K562 (cell line): ENCODE measurements at regions not wholly inside any gene's neighbourhood (a gene's known extent, or its start where the extent isn't known, plus 50 kb on each side); places are given as distances from the start of the nearest gene placed in this dataset.

Source experiments
- ATAC-seq: fragments of 200-7000 bp; cut with Tn5 transposase; 3 replicates; pipeline ENCODE4 v1.9.1; 2020; ENCODE audit warnings: moderate library complexity
- BruUV-seq: library from RNA; stranded (reverse); fragments of 400-500 nt; replicated peaks from 2 replicates; lab custom pipeline; 2021; lab: Mats Ljungman, UMichigan
- CTCF ChIA-PET: fragments of 300-600 bp; formaldehyde crosslinking; extraction: SDS; loops from one replicate; lab custom pipeline; 2021; ENCODE audit warnings: low intra/inter-chr PET ratio; lab: Yijun Ruan, JAX
- POLR2A ChIA-PET: fragments of 300-600, 350-650 bp; sonication (Branson Sonifier 250); formaldehyde crosslinking; extraction: SDS; loops from one replicate; lab custom pipeline; 2021; ENCODE audit warnings: antibody characterized with exemption, inconsistent platforms; lab: Yijun Ruan, JAX
- DNase-seq, 4 experiments: peaks; one replicate each; pipeline versions ENCODE4 v3.0.0 to v3.0.0-alpha.2; 2011 to 2018; ENCODE audit warnings: low spot score in 3 of 4, mixed read lengths in 3 of 4; ENCODE audit errors: extremely low read depth in 1 of 4
- FAIRE-seq: peaks from 2 replicates; lab custom pipeline; 2011; peaks lifted over from hg19 to GRCh38; lab: Jason Lieb, UNC
- H2AFZ ChIP-seq: 2 replicates; pipeline ENCODE4 v1.6.0; 2011; ENCODE audit warnings: low read depth, low read length, control low read depth, inconsistent platforms
- H3K27ac ChIP-seq: fragments of 200-600 bp; 3 replicates; pipeline ENCODE4 v1.8.0; 2011; ENCODE audit warnings: low read depth, mild to moderate bottlenecking, control low read depth, inconsistent platforms, low read length, moderate library complexity, mixed read lengths; ENCODE audit errors: extremely low read depth
- H3K27me3 ChIP-seq, 2 experiments: fragments of 300-600 bp in 1 of 2; 2 replicates in 1 of 2; 3 replicates in 1 of 2; pipeline versions ENCODE4 v1.6.0 to v1.8.0; 2011; ENCODE audit warnings: inconsistent platforms in 2 of 2, low read length in 2 of 2, mild to moderate bottlenecking in 1 of 2, mixed read lengths in 1 of 2, moderate library complexity in 1 of 2; ENCODE audit not compliant: control insufficient read depth in 2 of 2, insufficient read depth in 2 of 2
- H3K36me3 ChIP-seq: fragments of 300-600 bp; 3 replicates; pipeline ENCODE4 v1.8.0; 2011; ENCODE audit warnings: mild to moderate bottlenecking, low read length, inconsistent platforms; ENCODE audit not compliant: control insufficient read depth, insufficient read depth
- H3K4me1 ChIP-seq, 2 experiments: fragments of 200-600 bp in 1 of 2; replicated peaks in 1 of 2; 2 replicates in 1 of 2; 3 replicates in 1 of 2; pipeline versions ENCODE4 v1.5.1 to v1.8.0; 2011; ENCODE audit warnings: inconsistent platforms in 2 of 2, low read length in 2 of 2, mild to moderate bottlenecking in 1 of 2, mixed read lengths in 1 of 2, moderate library complexity in 1 of 2; ENCODE audit not compliant: control insufficient read depth in 2 of 2, insufficient read depth in 2 of 2
- H3K4me2 ChIP-seq: 2 replicates; pipeline ENCODE4 v1.6.1; 2011; ENCODE audit warnings: low read length, control low read depth, inconsistent platforms, mixed read lengths; ENCODE audit not compliant: insufficient read depth
- H3K4me3 ChIP-seq: fragments of 200-600 bp; sonication (generic), shearing (Covaris generic); 2 replicates; pipeline ENCODE4 v1.5.1; 2016; ENCODE audit warnings: control low read depth, inconsistent platforms
- H3K79me2 ChIP-seq: fragments of 200-600 bp; 3 replicates; pipeline ENCODE4 v1.8.0; 2011; ENCODE audit warnings: low read length, inconsistent platforms; ENCODE audit not compliant: control insufficient read depth, insufficient read depth
- H3K9ac ChIP-seq, 2 experiments: 2 replicates each; pipeline versions ENCODE4 v1.6.0 to v1.6.1; 2011; ENCODE audit warnings: low read depth in 2 of 2, low read length in 2 of 2, control low read depth in 1 of 2, inconsistent platforms in 1 of 2, mild to moderate bottlenecking in 1 of 2, mixed read lengths in 1 of 2; ENCODE audit not compliant: insufficient read depth in 1 of 2
- H3K9me1 ChIP-seq: one replicate; pipeline ENCODE4 v1.6.0; 2011; ENCODE audit warnings: inconsistent platforms, mild to moderate bottlenecking, low read length, moderate library complexity; ENCODE audit not compliant: control insufficient read depth, insufficient read depth
- H3K9me3 ChIP-seq: replicated peaks from 2 replicates; pipeline ENCODE4 v1.5.1; 2011; ENCODE audit warnings: low read depth, low read length, inconsistent platforms; ENCODE audit not compliant: control insufficient read depth, insufficient read depth
- H4K20me1 ChIP-seq: replicated peaks from 2 replicates; pipeline ENCODE4 v1.6.1; 2011; ENCODE audit warnings: low read length, inconsistent platforms, mixed read lengths; ENCODE audit not compliant: control insufficient read depth, insufficient read depth
- ATF1 ChIP-seq, 2 experiments: fragments of 450-650 bp in 1 of 2; IDR thresholded peaks; 2 replicates each; pipeline ENCODE4 v1.6.1; 2016; ENCODE audit warnings: missing compliant biosample characterization in 1 of 2, missing genetic modification characterization in 1 of 2
- CC2D1A ChIP-seq: fragments of 450-650 bp; IDR thresholded peaks from 2 replicates; pipeline ENCODE4 v1.6.1; 2017; ENCODE audit warnings: mild to moderate bottlenecking
- CCNT2 ChIP-seq: IDR thresholded peaks from 2 replicates; pipeline ENCODE4 v1.6.1; 2011; ENCODE audit warnings: borderline replicate concordance, low read depth, mild to moderate bottlenecking, moderate library complexity, mixed read lengths, low read length; ENCODE audit not compliant: insufficient read length; ENCODE audit errors: extremely low read depth
- DIDO1 ChIP-seq: fragments of 450-650 bp; IDR thresholded peaks from 2 replicates; pipeline ENCODE4 v1.6.1; 2016; ENCODE audit warnings: low read depth, missing biosample characterization, missing genetic modification characterization
- ETV5 ChIP-seq: sonication (generic); formaldehyde crosslinking; IDR thresholded peaks from 2 replicates; pipeline ENCODE4 v1.4.0; 2020; ENCODE audit warnings: low read depth, mild to moderate bottlenecking, missing genetic modification reagents
- JUND ChIP-seq, 2 experiments: IDR thresholded peaks; 2 replicates in 1 of 2; 3 replicates in 1 of 2; pipeline ENCODE4 v1.6.1; 2011; ENCODE audit warnings: borderline replicate concordance in 2 of 2, low read depth in 2 of 2, low read length in 2 of 2, improper control_type of control experiment in 1 of 2, missing biosample characterization in 1 of 2, missing genetic modification characterization in 1 of 2, missing genetic modification reagents in 1 of 2
- RFX7 ChIP-seq: fragments of 250-450 bp; sonication (Bioruptor Pico); IDR thresholded peaks from 2 replicates; pipeline ENCODE4 v1.5.1; 2021; ENCODE audit warnings: mild to moderate bottlenecking
- TSC22D4 ChIP-seq: fragments of 450-650 bp; IDR thresholded peaks from 2 replicates; pipeline ENCODE4 v1.6.1; 2016; ENCODE audit warnings: missing genetic modification characterization, missing biosample characterization, control low read depth
- ZC3H8 ChIP-seq: fragments of 450-650 bp; IDR thresholded peaks from 2 replicates; pipeline ENCODE4 v1.6.1; 2017
- ZNF316 ChIP-seq: fragments of 450-650 bp; IDR thresholded peaks from 2 replicates; pipeline ENCODE4 v1.6.1; 2016
- ZNF436 ChIP-seq: fragments of 250-450, 450-650 bp; sonication (Bioruptor Pico); formaldehyde crosslinking; IDR thresholded peaks from 2 replicates; pipeline ENCODE4 v1.7.0; 2020; ENCODE audit warnings: mild to moderate bottlenecking
- WGBS: fragments of 100-300 bp; shearing (Covaris generic); methylation state at CpG from one replicate; pipeline ENCODE4 v1.1.6; 2016; ENCODE audit warnings: low coverage, mixed read lengths; ENCODE audit not compliant: insufficient coverage; ENCODE audit errors: missing lambda C conversion rate; 5-methylcytosine and 5-hydroxymethylcytosine counted together
- in situ Hi-C: fragments of 300-500 bp; cut with MboI; formaldehyde crosslinking; loops from 4 replicates; pipeline ENCODE4 v1.15.0; 2018; ENCODE audit warnings: inconsistent platforms, mixed read lengths
- intact Hi-C: fragments of 100-400 bp; cut with micrococcal nuclease; formaldehyde crosslinking; loops from 2 replicates; pipeline ENCODE4 v1.14.2; 2022
- TF ChIP-seq, protein P1 (sequence below), 2 experiments: fragments of 450-650 bp; IDR thresholded peaks; 2 replicates each; pipeline ENCODE4 v1.6.1; 2018; ENCODE audit warnings: mild to moderate bottlenecking in 2 of 2, low read depth in 1 of 2; ENCODE audit not compliant: partially characterized antibody in 2 of 2
- TF ChIP-seq, protein P2 (sequence below): sonication (generic); formaldehyde crosslinking; IDR thresholded peaks from 2 replicates; pipeline ENCODE4 v1.8.0; 2022; ENCODE audit warnings: missing genetic modification reagents, mild to moderate bottlenecking, moderate library complexity, borderline replicate concordance

DNA sequence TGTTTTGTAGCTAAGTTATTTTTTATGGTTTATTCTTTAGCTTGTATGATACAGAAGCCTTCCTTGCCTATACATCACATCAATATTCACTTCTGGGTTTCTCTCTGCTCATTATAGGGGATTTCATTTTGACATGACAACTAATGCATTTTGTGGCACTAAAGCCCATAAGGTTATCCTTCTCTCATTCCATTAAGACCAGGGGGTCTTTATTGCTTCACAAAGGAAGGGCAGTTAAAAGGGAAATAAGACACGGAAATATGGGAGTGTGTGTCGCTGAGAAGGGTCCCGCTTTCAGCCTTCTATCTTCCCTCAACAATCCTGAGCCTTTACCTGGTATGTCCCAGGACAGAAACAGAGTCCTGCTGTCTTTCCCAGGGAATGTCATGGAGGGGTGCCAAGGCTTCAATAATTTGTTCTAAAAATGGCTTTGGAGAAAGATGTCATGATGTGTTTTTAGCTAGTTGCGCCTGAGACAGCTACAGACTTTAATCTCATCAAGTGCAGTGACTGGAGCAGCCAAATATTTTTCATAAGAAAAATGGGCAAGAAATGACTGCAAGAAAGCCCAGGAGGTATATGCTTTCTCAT is 1145.4 kb upstream of the TMEM132C start (continued):
- TF ChIP-seq, protein P1, sequence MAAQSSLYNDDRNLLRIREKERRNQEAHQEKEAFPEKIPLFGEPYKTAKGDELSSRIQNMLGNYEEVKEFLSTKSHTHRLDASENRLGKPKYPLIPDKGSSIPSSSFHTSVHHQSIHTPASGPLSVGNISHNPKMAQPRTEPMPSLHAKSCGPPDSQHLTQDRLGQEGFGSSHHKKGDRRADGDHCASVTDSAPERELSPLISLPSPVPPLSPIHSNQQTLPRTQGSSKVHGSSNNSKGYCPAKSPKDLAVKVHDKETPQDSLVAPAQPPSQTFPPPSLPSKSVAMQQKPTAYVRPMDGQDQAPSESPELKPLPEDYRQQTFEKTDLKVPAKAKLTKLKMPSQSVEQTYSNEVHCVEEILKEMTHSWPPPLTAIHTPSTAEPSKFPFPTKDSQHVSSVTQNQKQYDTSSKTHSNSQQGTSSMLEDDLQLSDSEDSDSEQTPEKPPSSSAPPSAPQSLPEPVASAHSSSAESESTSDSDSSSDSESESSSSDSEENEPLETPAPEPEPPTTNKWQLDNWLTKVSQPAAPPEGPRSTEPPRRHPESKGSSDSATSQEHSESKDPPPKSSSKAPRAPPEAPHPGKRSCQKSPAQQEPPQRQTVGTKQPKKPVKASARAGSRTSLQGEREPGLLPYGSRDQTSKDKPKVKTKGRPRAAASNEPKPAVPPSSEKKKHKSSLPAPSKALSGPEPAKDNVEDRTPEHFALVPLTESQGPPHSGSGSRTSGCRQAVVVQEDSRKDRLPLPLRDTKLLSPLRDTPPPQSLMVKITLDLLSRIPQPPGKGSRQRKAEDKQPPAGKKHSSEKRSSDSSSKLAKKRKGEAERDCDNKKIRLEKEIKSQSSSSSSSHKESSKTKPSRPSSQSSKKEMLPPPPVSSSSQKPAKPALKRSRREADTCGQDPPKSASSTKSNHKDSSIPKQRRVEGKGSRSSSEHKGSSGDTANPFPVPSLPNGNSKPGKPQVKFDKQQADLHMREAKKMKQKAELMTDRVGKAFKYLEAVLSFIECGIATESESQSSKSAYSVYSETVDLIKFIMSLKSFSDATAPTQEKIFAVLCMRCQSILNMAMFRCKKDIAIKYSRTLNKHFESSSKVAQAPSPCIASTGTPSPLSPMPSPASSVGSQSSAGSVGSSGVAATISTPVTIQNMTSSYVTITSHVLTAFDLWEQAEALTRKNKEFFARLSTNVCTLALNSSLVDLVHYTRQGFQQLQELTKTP (IDR thresholded peaks at IDR 0.05; ENCODE audit: low read depth in 1 of 2, partially characterized antibody in 2 of 2), result no peak
- no peak for TF ChIP-seq DIDO1
- TF ChIP-seq TSC22D4 (tag), result no peak

DNA sequence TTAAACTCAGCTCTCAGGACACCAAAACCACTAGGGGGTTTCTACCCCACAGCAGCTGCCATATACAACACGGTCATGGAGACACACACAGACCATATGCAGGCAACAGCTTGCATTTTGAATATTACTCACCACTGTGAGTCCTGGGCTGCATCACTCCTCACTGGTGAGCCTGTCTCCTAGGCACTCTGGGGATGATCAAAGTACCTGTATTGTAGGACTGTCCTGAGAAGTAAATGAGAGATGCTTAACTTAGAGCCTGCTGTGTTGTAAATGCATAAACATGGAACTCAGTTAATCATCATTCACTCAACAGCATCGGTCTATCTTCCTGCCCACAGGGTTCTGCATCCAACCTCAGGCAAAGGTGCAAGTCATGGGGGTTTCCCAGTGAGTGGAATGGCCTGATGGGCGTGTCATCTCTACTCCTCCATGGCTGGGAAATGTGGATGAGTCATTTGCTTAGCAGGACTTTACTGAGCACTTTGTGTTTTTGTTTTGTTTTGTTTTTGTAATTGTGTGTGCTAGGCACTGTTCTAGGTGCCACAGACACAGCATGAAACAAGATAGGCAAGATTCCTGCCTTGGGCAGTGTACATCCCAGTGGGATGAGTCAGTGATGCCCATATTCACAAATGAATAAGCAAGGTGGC is 1141.2 kb upstream of the TMEM132C start:
- no peaks in the 10 kb centered on the region for H3K9me1 ChIP-seq
- BruUV-seq, result no TSS peak
- POLR2A ChIA-PET, result interaction anchor here (0.6 to 1.0 kb wide), 3 partner anchors 12 to 65 kb away, joined by 3 read pairs; no protein-coding TSS in a partner anchor
- H3K27me3 ChIP-seq, result no peaks in the 10 kb centered on the region
- peak overlapping the region in 1 of 2 experiments; percentile 15; a peak in 1 of 4 replicates for H3K9ac ChIP-seq
- 0 out of 2 replicates have a peak overlapping the region, but pooled peaks have one; percentile 13 for H2AFZ ChIP-seq
- H3K4me2 ChIP-seq, result peak overlapping the region; percentile 50
- 0 out of 2 replicates have a peak, but pooled peaks cover 3% of the 10 kb centered on the region for H4K20me1 ChIP-seq
- intact Hi-C loops (no loop called here), in situ Hi-C loops (no loop called here)
- 5% methylated on average over 3 of the region's 3 CpGs for WGBS
- no peaks in the 10 kb centered on the region for H3K9me3 ChIP-seq
- peak; percentile 100 for FAIRE-seq
- H3K27ac ChIP-seq, result peak overlapping the region; percentile 69
- DNase-seq, result peak; percentile 80 to 89 (median 84)
- H3K79me2 ChIP-seq, result peaks cover 2% of the 10 kb centered on the region; the same call in 2 of the 3 replicates
- ATAC-seq, result peak; percentile 97
- H3K4me3 ChIP-seq, result no peak overlapping the region
- CTCF ChIA-PET, result no interaction called here
- H3K36me3 ChIP-seq, result peaks cover 36% of the 10 kb centered on the region; the same call in 2 of the 3 replicates
- peaks cover 7 to 14% of the 10 kb centered on the region in 2 experiments; a peak in 3 of 5 replicates for H3K4me1 ChIP-seq
- TF ChIP-seq ZNF316, result peak; percentile 94
- no peak for TF ChIP-seq ZNF436 (CRISPR knock-in tag)
- peak; percentile 72 for TF ChIP-seq CCNT2
- no peak for TF ChIP-seq ATF1 (CRISPR knock-in tag; IDR thresholded peaks at IDR 0.05)
- 0 out of 2 replicates have a peak, but pooled peaks have one; percentile 32 for TF ChIP-seq ATF1 (tag; IDR thresholded peaks at IDR 0.05)
- peak; percentile 18; the same call in 1 of the 2 replicates for TF ChIP-seq CC2D1A
- TF ChIP-seq RFX7, result no peak
- TF ChIP-seq JUND (IDR thresholded peaks at IDR 0.05; ENCODE audit: borderline replicate concordance, low read depth, low read length), result peak; percentile 97
- peak; percentile 98 for TF ChIP-seq JUND (tag; IDR thresholded peaks at IDR 0.05; ENCODE audit: borderline replicate concordance, low read depth, low read length)
- TF ChIP-seq ZC3H8, result no peak
- TF ChIP-seq, protein P2, sequence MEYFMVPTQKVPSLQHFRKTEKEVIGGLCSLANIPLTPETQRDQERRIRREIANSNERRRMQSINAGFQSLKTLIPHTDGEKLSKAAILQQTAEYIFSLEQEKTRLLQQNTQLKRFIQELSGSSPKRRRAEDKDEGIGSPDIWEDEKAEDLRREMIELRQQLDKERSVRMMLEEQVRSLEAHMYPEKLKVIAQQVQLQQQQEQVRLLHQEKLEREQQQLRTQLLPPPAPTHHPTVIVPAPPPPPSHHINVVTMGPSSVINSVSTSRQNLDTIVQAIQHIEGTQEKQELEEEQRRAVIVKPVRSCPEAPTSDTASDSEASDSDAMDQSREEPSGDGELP, result peak; percentile 22; the same call in 1 of the 2 replicates
- TF ChIP-seq ETV5 (CRISPR knock-in tag), result peak; percentile 70; the same call in 1 of the 2 replicates
